HL-60 (cell line): ENCODE measurements at regions not wholly inside any gene's neighbourhood (a gene's known extent, or its start where the extent isn't known, plus 50 kb on each side); places are given as distances from the start of the nearest gene placed in this dataset.

Source experiments
- CTCF ChIP-seq: IDR thresholded peaks from one replicate; pipeline ENCODE4 v1.5.1; 2011; ENCODE audit warnings: low read length, control low read depth, inconsistent platforms; ENCODE audit not compliant: insufficient read depth
- REST ChIP-seq: IDR thresholded peaks from 2 replicates; pipeline ENCODE4 v1.6.1; 2012; ENCODE audit warnings: low read depth; ENCODE audit not compliant: insufficient replicate concordance
- SPI1 ChIP-seq: IDR thresholded peaks from 2 replicates; pipeline ENCODE4 v1.6.1; 2012; ENCODE audit warnings: low read depth, mild to moderate bottlenecking, borderline replicate concordance

DNA sequence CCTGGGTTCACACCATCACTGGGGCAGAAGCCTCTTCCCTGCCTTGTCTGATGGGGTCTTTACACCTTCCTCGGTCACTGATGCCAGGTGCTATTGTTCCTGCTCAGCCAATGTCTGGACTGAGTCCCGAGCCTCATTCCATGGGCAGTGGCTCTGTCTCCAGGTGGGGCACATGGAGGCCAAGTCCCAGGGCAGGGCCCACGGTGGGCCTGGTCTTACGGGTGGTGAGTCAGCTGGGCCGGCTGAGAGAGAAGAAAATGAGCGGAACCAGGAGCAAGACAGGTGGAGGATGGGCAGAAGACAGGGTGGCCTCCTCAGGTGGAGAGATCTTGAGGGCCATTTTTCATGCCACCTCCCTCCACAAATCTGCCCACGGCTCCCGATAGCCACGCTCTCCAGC is 131.7 kb upstream of the FAM20C start:
- TF ChIP-seq CTCF (no peak), REST (no peak), SPI1 (no peak)
